Kidney (tissue), 13 donors: ENCODE measurements at regions not wholly inside any gene's neighbourhood (a gene's known extent, or its start where the extent isn't known, plus 50 kb on each side); places are given as distances from the start of the nearest gene placed in this dataset.
A peak's percentile ranks its signal among the peaks of the same experiment; 100 is the strongest.

Experiments
- DNase-seq, 5 donors: peaks; one replicate each; pipeline ENCODE4 v3.0.0-alpha.2; 2013 to 2020
- FAIRE-seq: peaks from 2 replicates; lab custom pipeline; 2012; peaks lifted over from hg19 to GRCh38; lab: Jason Lieb, UNC
- H3K27ac ChIP-seq, 2 donors: one replicate each; pipeline ENCODE4 v1.7.0; 2013; ENCODE audit warnings: low read depth in 2 of 2, low read length in 2 of 2, inconsistent platforms in 1 of 2
- H3K27me3 ChIP-seq: one replicate; pipeline ENCODE4 v1.7.1; 2013; ENCODE audit warnings: low read length, inconsistent platforms; ENCODE audit not compliant: control insufficient read depth, insufficient read depth
- H3K36me3 ChIP-seq, 3 donors: one replicate each; pipeline versions ENCODE4 v1.7.0 to v1.7.1; 2013; ENCODE audit warnings: low read length in 3 of 3, control low read depth in 1 of 3, inconsistent platforms in 1 of 3; ENCODE audit not compliant: insufficient read depth in 3 of 3, control insufficient read depth in 2 of 3
- H3K4me1 ChIP-seq, 3 donors: one replicate each; pipeline versions ENCODE4 v1.7.0 to v1.7.1; 2013; ENCODE audit warnings: low read length in 3 of 3, inconsistent platforms in 1 of 3, low read depth in 1 of 3; ENCODE audit not compliant: control insufficient read depth in 2 of 3, insufficient read depth in 2 of 3
- H3K4me3 ChIP-seq, 3 donors: one replicate each; pipeline versions ENCODE4 v1.7.0 to v1.8.1; 2013; ENCODE audit warnings: low read length in 3 of 3, control low read depth in 1 of 3, inconsistent platforms in 1 of 3
- H3K9ac ChIP-seq, 3 donors: one replicate each; pipeline versions ENCODE4 v1.7.0 to v1.7.1; 2013; ENCODE audit warnings: low read length in 3 of 3, control low read depth in 1 of 3, inconsistent platforms in 1 of 3
- H3K9me3 ChIP-seq, 3 donors: one replicate each; pipeline versions ENCODE4 v1.7.0 to v1.7.1; 2013; ENCODE audit warnings: low read length in 3 of 3, control low read depth in 1 of 3, inconsistent platforms in 1 of 3; ENCODE audit not compliant: control insufficient read depth in 2 of 3, insufficient read depth in 1 of 3
- intact Hi-C: fragments of 100-400 bp; cut with DNase I; formaldehyde crosslinking; loops from one replicate; pipeline ENCODE4 v1.11.1; 2022
- TF ChIP-seq, protein P1 (sequence below): IDR thresholded peaks from 3 replicates; pipeline ENCODE4 v1.5.1; 2012; ENCODE audit warnings: mild to moderate bottlenecking, moderate library complexity, borderline replicate concordance; ENCODE audit not compliant: insufficient read depth; ENCODE audit errors: extremely low read depth
- donor health status: control.
- donor health status: control.
- donor health status: control.
- donor health status: control.
- donor health status: control.
- donor health status: DM: yes; HTN: yes; CAD: no.
- donor health status: Normal renal cell carcinoma (clear cell type).

DNA sequence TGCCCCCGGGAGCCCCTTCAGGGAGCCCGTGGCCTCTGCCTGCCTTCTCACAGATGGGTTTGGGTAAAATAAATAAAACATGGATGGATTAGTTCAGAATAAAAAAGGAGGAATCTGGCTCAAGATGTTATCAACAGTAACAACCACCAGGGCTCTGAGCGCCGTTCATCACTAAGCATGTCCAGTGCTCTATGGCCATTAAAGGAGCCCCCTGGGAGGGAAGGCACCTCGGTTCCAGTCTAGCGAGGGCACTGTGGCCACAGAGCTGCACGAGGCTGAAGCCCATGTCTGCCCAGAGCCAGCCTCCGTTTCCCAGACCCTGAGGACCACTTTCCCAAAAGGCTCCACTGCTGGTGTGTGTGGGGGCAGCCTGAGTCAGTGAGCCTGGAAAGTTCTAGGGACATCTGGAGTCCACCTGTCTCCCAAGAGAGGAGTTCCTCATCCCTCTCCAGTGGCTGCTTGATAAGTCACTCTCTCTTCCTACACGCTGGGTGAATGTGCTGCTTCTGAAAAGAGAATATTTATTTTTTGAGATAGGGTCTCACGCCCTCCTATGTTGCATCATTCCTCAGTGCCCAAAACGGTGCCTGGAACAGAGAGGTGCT, 614.6 kb downstream of the TBC1D22A start:
- TF ChIP-seq, protein P1, sequence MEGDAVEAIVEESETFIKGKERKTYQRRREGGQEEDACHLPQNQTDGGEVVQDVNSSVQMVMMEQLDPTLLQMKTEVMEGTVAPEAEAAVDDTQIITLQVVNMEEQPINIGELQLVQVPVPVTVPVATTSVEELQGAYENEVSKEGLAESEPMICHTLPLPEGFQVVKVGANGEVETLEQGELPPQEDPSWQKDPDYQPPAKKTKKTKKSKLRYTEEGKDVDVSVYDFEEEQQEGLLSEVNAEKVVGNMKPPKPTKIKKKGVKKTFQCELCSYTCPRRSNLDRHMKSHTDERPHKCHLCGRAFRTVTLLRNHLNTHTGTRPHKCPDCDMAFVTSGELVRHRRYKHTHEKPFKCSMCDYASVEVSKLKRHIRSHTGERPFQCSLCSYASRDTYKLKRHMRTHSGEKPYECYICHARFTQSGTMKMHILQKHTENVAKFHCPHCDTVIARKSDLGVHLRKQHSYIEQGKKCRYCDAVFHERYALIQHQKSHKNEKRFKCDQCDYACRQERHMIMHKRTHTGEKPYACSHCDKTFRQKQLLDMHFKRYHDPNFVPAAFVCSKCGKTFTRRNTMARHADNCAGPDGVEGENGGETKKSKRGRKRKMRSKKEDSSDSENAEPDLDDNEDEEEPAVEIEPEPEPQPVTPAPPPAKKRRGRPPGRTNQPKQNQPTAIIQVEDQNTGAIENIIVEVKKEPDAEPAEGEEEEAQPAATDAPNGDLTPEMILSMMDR, result no peak
- Histone ChIP-seq H3K9ac (no peak overlapping the region), H3K27ac (no peak overlapping the region), H3K36me3 (no peaks in the 10 kb centered on the region), H3K27me3 (no peaks in the 10 kb centered on the region), H3K4me3 (no peak overlapping the region), H3K9me3 (no peaks in the 10 kb centered on the region), H3K4me1 (no peaks in the 10 kb centered on the region)
- intact Hi-C loops, result no loop called here
- peak in 1 of 5 donors; percentile 4 for DNase-seq
- no peak for FAIRE-seq

DNA sequence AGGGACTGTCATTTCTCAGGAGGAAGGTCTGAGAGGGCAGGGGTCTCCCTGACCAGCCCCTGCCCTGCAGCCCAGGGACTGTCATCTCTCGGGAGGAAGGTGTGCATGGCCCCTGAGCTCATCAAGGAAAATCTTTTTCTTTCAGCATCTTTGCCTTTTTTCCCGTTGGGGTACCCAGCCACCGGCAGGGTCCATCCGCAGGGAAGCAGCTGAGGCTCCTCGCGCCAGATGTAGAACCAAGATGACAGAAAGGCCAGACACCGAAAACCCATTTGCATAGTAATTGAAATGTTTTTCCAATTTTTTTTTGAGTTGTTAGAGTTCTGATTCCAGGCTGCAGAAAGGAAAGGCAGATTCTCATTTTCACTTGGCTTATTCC, 613.9 kb downstream of the TBC1D22A start:
- Histone ChIP-seq H3K4me3 (no peak overlapping the region), H3K9ac (no peak overlapping the region), H3K36me3 (no peaks in the 10 kb centered on the region), H3K4me1 (no peaks in the 10 kb centered on the region), H3K27me3 (no peaks in the 10 kb centered on the region), H3K27ac (no peak overlapping the region), H3K9me3 (no peaks in the 10 kb centered on the region)
- intact Hi-C loops, result no loop called here
- TF ChIP-seq, protein P1, result no peak
- FAIRE-seq (no peak), DNase-seq (no peak)

DNA sequence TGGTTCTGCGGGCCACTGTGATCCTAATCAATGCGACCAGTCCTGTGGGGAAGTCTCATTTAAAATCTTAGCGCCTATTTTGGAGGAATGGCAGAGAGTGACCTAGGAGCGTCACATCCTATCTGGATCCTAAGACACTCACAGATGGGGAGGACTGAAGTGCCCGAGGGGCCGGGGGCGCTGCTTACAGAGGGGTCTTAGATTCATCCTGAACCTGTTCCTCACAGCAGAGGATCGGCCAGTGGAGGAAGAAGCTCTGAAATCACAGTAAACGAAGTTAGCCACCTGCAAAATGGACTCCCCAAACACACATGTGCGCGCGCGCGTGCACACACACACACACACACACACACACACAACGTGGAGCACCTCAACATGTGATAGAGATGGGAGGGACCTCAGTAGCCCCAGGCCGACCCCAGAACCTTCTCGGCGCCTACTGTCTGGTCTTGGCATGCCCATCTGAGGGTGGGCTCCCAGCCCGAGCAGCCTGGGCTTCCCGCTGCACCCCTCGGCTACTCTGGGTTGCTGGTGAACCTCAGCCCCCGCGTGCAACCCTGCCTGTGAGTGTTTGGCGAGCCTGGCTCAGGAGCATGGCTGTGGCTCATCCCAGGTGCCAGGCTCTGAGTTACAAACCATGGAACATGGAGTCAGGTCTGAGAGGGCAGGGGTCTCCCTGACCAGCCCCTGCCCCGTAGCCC, 613.3 kb downstream of the TBC1D22A start:
- no peaks in the 10 kb centered on the region for H3K4me1 ChIP-seq
- H3K9me3 ChIP-seq, result no peaks in the 10 kb centered on the region
- no peak overlapping the region for H3K9ac ChIP-seq
- no peak overlapping the region for H3K27ac ChIP-seq
- DNase-seq (peak in 1 of 5 donors; percentile 11), FAIRE-seq (no peak)
- intact Hi-C loops, result no loop called here
- no peak overlapping the region for H3K4me3 ChIP-seq
- no peaks in the 10 kb centered on the region for H3K27me3 ChIP-seq
- H3K36me3 ChIP-seq, result no peaks in the 10 kb centered on the region
- TF ChIP-seq, protein P1, result no peak
